ENCODE measurements at regions not wholly inside any gene's neighbourhood (a gene's known extent, or its start where the extent isn't known, plus 50 kb on each side); places are given as distances from the start of the nearest gene placed in this dataset.

DNA sequence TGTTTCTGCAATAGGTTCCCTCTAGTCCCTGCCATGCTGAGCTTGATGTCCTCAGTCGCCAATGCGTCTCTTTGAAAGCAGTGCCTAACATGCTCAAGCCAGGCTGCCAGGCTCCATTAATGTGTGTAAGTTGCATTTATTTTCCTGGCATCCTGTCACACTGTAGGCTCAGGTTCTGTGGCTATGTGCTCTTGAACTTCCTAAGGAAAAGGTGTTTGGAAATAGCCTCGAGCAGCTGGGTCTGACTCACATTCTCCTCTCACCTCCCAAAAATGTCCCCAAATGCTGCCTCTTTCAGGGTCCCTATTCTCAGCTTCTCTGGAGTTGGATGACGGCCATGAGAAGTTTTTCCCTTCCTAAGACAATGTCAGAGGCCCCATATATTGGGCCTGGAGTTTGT lies 58.0 kb upstream of the SLC14A2 start:
- Histone ChIP-seq H3K4me1 (no peaks in the 10 kb centered on the region), H3K27me3 (no peaks in the 10 kb centered on the region), H3K27ac (no peak overlapping the region), H3K9me3 (no peaks in the 10 kb centered on the region), H3K4me3 (no peak overlapping the region), H3K36me3 (no peaks in the 10 kb centered on the region)
- TF ChIP-seq, protein P1, sequence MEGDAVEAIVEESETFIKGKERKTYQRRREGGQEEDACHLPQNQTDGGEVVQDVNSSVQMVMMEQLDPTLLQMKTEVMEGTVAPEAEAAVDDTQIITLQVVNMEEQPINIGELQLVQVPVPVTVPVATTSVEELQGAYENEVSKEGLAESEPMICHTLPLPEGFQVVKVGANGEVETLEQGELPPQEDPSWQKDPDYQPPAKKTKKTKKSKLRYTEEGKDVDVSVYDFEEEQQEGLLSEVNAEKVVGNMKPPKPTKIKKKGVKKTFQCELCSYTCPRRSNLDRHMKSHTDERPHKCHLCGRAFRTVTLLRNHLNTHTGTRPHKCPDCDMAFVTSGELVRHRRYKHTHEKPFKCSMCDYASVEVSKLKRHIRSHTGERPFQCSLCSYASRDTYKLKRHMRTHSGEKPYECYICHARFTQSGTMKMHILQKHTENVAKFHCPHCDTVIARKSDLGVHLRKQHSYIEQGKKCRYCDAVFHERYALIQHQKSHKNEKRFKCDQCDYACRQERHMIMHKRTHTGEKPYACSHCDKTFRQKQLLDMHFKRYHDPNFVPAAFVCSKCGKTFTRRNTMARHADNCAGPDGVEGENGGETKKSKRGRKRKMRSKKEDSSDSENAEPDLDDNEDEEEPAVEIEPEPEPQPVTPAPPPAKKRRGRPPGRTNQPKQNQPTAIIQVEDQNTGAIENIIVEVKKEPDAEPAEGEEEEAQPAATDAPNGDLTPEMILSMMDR (IDR thresholded peaks at IDR 0.05), result no peak
- no peak for TF ChIP-seq POLR2AphosphoS5 (IDR thresholded peaks at IDR 0.05)
- no peak for TF ChIP-seq POLR2A (IDR thresholded peaks at IDR 0.05)
- intact Hi-C loops (cut with DNase I; ENCODE audit: low total_unique reads), result no loop called here
- DNase-seq (ENCODE audit: low spot score in 2 of 2), result no peak

DNA sequence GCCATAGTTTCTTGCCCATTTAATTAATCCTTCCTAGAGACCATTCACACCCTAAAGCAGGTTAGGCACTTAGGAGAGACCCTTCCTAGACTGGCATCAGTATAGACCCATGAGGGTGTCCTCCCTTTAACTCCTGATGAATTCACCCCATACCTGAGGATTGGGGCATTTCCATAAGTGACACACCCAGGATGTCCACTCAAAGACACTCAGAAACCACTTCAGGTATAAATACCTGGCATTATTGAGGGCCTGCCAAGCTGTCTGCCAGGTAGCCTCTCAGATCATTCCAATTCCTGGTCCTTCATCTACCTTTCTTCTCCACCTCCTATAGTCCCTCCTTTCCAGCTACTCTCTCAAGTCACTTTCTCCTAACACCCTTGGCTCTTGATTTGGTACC lies 57.5 kb upstream of the SLC14A2 start:
- Histone ChIP-seq H3K36me3 (no peaks in the 10 kb centered on the region), H3K9me3 (no peaks in the 10 kb centered on the region), H3K4me1 (no peaks in the 10 kb centered on the region), H3K27ac (no peak overlapping the region), H3K27me3 (no peaks in the 10 kb centered on the region), H3K4me3 (no peak overlapping the region)
- TF ChIP-seq, protein P1 (IDR thresholded peaks at IDR 0.05), result no peak
- TF ChIP-seq POLR2AphosphoS5 (IDR thresholded peaks at IDR 0.05) (no peak), POLR2A (IDR thresholded peaks at IDR 0.05) (no peak)
- intact Hi-C loops (cut with DNase I; ENCODE audit: low total_unique reads), result no loop called here
- DNase-seq (ENCODE audit: low spot score in 2 of 2), result no peak

DNA sequence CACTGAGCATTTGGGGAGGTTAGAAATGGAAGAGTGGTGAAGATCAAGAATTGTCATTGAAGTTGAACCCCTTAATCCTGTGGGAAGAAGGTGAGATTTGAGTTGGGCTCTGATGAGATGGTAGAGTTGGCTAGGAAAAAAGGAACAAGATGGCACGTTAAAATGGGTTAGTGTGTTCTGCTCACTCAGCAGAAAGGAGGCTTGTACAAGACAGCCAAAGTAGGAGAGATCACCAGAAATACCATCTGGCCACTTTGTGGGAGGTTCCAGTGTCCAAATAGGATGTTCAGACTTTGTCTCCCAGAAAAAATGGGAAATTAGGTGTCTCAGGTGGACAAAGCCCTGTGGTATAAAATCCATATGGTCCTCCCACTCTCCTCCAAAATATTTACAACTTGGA lies 56.0 kb upstream of the SLC14A2 start:
- TF ChIP-seq POLR2AphosphoS5 (IDR thresholded peaks at IDR 0.05), result no peak
- TF ChIP-seq, protein P1 (IDR thresholded peaks at IDR 0.05), result no peak
- Histone ChIP-seq H3K9me3 (no peaks in the 10 kb centered on the region), H3K4me3 (no peak overlapping the region), H3K27ac (no peak overlapping the region), H3K36me3 (no peaks in the 10 kb centered on the region), H3K27me3 (no peaks in the 10 kb centered on the region), H3K4me1 (no peaks in the 10 kb centered on the region)
- DNase-seq (ENCODE audit: low spot score in 2 of 2), result no peak
- intact Hi-C loops (cut with DNase I; ENCODE audit: low total_unique reads), result no loop called here

DNA sequence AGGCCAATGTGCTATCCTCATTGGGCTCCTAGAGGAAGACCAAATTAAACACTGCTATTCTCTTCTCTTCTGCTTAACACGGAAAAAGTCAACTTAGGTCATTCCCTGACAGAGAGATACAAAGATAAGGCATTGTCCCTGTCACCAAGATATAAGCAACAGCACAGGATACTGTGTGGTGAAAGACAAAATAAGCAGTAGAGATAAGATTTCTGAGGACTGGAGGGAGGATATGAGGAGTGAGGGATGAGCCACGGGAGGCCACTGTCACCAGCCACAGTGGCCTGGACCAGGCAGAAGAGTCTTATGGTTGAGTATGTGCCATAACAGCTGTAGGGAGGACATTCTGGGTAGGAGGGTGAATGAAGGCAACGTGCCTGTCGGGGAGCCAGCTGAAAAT lies 54.4 kb upstream of the SLC14A2 start:
- intact Hi-C loops (cut with DNase I; ENCODE audit: low total_unique reads), result no loop called here
- Histone ChIP-seq H3K9me3 (no peaks in the 10 kb centered on the region), H3K36me3 (no peaks in the 10 kb centered on the region), H3K4me3 (no peak overlapping the region), H3K27ac (no peak overlapping the region), H3K4me1 (no peaks in the 10 kb centered on the region), H3K27me3 (no peaks in the 10 kb centered on the region)
- TF ChIP-seq POLR2AphosphoS5 (IDR thresholded peaks at IDR 0.05), result no peak
- TF ChIP-seq POLR2A (IDR thresholded peaks at IDR 0.05), result no peak
- TF ChIP-seq, protein P1 (IDR thresholded peaks at IDR 0.05), result no peak
- no peak for DNase-seq (ENCODE audit: low spot score in 2 of 2)

DNA sequence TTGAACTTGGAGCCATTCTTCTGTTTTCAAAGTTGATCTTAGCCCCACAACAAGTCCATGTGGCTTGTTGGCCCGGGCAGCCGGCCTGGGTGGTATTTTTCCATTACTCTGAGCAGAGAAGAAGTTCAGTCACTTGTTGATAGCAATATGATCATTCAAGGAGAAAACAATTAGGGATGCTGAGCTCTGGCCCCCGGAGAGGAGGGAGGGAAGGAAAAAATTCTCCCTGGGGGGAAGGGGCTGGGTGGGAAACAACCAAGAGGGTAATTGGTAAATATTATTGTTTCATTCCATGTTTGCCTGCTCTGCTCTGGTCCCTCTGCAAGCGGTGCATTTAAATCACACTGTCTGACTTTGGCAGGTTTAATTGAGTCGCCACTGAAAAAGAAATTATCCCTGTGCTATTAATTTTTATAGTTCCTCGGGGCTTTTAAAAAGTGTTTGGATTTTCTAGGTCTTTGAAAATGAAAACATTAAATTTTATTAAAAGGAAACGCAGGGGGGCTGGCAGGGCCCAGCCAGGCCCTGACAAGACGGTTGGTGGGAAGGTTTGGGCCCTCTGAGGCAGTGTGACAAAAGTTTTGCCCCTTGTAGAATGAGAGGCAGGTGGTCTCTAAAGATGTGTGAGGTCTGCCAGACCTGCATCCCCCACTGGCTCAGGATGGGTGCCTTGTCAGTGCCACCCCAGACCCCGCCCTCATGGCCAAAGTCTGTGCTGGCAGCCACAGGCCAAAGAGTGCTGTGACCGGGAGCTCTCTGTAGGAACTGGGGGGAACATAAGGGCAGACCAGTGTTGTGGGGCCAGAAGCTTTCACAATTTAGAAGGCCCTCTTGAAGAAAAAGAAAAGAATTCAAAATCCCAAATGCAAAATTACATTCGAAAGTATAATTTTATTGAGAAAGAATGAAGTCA lies 52.5 kb upstream of the SLC14A2 start:
- Histone ChIP-seq H3K36me3 (no peaks in the 10 kb centered on the region), H3K27ac (peak overlapping the region in 1 of 2 donors; percentile 48), H3K9me3 (no peaks in the 10 kb centered on the region), H3K27me3 (no peaks in the 10 kb centered on the region), H3K4me3 (no peak overlapping the region), H3K4me1 (no peaks in the 10 kb centered on the region)
- TF ChIP-seq, protein P1 (IDR thresholded peaks at IDR 0.05), result no peak
- no peak for TF ChIP-seq POLR2AphosphoS5 (IDR thresholded peaks at IDR 0.05)
- TF ChIP-seq POLR2A (IDR thresholded peaks at IDR 0.05), result no peak
- intact Hi-C loops (cut with DNase I; ENCODE audit: low total_unique reads), result no loop called here
- no peak for DNase-seq (ENCODE audit: low spot score in 2 of 2)

All from breast epithelium (tissue), 4 donors.